HEK293 (cell line): ENCODE measurements at regions not wholly inside any gene's neighbourhood (a gene's known extent, or its start where the extent isn't known, plus 50 kb on each side); places are given as distances from the start of the nearest gene placed in this dataset.

Source experiments
- GFI1B ChIP-seq: fragments of 450-650 bp; formaldehyde crosslinking; IDR thresholded peaks from 2 replicates; pipeline ENCODE4 v1.5.1; 2016; ENCODE audit warnings: missing biosample characterization, missing genetic modification characterization
- KLF16 ChIP-seq: fragments of 450-650 bp; formaldehyde crosslinking; IDR thresholded peaks from 2 replicates; pipeline ENCODE4 v1.5.1; 2017; ENCODE audit warnings: missing biosample characterization, missing genetic modification characterization
- MEIS1 ChIP-seq: sonication (generic); formaldehyde crosslinking; IDR thresholded peaks from 2 replicates; pipeline ENCODE4 v1.8.1; 2022; ENCODE audit warnings: missing genetic modification reagents, mild to moderate bottlenecking, borderline replicate concordance
- SCRT2 ChIP-seq: fragments of 450-650 bp; formaldehyde crosslinking; IDR thresholded peaks from 2 replicates; pipeline ENCODE4 v1.5.1; 2016; ENCODE audit warnings: missing biosample characterization, missing genetic modification characterization
- SP2 ChIP-seq: fragments of 450-650 bp; formaldehyde crosslinking; IDR thresholded peaks from 2 replicates; pipeline ENCODE4 v1.5.1; 2016; ENCODE audit warnings: missing biosample characterization, missing genetic modification characterization
- TRIM28 ChIP-seq: IDR thresholded peaks from 2 replicates; pipeline ENCODE4 v1.6.1; 2011; ENCODE audit warnings: low read length, control low read depth, borderline replicate concordance
- ZFP69B ChIP-seq: fragments of 450-650 bp; formaldehyde crosslinking; IDR thresholded peaks from 2 replicates; pipeline ENCODE4 v1.5.1; 2016; ENCODE audit warnings: missing biosample characterization, missing genetic modification characterization
- ZNF133 ChIP-seq: fragments of 450-650 bp; formaldehyde crosslinking; IDR thresholded peaks from 2 replicates; pipeline ENCODE4 v1.5.1; 2016; ENCODE audit warnings: missing biosample characterization, missing genetic modification characterization
- ZNF24 ChIP-seq: fragments of 450-650 bp; formaldehyde crosslinking; IDR thresholded peaks from 2 replicates; pipeline ENCODE4 v1.5.1; 2016; ENCODE audit warnings: missing biosample characterization, missing genetic modification characterization
- ZNF274 ChIP-seq, 2 experiments: fragments of 200-500 bp in 1 of 2; fragments of 450-650 bp in 1 of 2; sonication (Bioruptor generic) in 1 of 2; formaldehyde crosslinking in 1 of 2; IDR thresholded peaks; 2 replicates each; pipeline versions ENCODE4 v1.5.1 to v1.6.1; 2014 to 2016; ENCODE audit warnings: borderline replicate concordance in 1 of 2, inconsistent platforms in 1 of 2, low read length in 1 of 2, missing biosample characterization in 1 of 2, missing genetic modification characterization in 1 of 2
- ZNF530 ChIP-seq: fragments of 450-650 bp; formaldehyde crosslinking; IDR thresholded peaks from 2 replicates; pipeline ENCODE4 v1.5.1; 2016; ENCODE audit warnings: low read depth, missing biosample characterization, missing genetic modification characterization
- TF ChIP-seq, protein P1 (sequence below): fragments of 450-650 bp; formaldehyde crosslinking; IDR thresholded peaks from 2 replicates; pipeline ENCODE4 v1.5.1; 2016; ENCODE audit warnings: missing biosample characterization, missing genetic modification characterization
- TF ChIP-seq, protein P2 (sequence below): fragments of 450-650 bp; formaldehyde crosslinking; IDR thresholded peaks from 2 replicates; pipeline ENCODE4 v1.5.1; 2016; ENCODE audit warnings: missing biosample characterization, missing genetic modification characterization

DNA sequence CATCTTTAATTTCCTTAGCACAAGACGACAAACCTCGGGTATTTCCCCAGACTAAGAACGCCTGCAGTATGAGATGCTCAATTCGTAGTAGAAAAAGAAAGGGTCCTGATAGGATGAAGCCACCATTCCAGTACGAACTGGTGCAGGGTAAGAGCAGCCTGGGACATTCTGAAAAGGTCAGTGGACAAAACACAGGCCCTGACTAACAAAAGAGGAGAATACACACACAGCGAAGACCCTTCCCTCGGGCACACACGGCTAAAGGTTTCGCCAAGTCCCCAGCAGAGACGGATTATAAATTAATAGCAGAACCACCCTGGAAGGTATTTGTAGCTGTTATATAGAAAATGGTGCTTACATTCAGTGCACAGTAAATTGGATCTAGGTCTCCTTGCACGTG is 137.6 kb downstream of the SKIDA1 start:
- TF ChIP-seq ZNF530 (tag by site-specific recombination), result no peak
- no peak for TF ChIP-seq KLF16 (tag by site-specific recombination)
- no peak for TF ChIP-seq ZNF274 (IDR thresholded peaks at IDR 0.05; ENCODE audit: low read length)
- TF ChIP-seq ZNF274 (tag by site-specific recombination; IDR thresholded peaks at IDR 0.05; ENCODE audit: borderline replicate concordance), result no peak
- TF ChIP-seq, protein P1, sequence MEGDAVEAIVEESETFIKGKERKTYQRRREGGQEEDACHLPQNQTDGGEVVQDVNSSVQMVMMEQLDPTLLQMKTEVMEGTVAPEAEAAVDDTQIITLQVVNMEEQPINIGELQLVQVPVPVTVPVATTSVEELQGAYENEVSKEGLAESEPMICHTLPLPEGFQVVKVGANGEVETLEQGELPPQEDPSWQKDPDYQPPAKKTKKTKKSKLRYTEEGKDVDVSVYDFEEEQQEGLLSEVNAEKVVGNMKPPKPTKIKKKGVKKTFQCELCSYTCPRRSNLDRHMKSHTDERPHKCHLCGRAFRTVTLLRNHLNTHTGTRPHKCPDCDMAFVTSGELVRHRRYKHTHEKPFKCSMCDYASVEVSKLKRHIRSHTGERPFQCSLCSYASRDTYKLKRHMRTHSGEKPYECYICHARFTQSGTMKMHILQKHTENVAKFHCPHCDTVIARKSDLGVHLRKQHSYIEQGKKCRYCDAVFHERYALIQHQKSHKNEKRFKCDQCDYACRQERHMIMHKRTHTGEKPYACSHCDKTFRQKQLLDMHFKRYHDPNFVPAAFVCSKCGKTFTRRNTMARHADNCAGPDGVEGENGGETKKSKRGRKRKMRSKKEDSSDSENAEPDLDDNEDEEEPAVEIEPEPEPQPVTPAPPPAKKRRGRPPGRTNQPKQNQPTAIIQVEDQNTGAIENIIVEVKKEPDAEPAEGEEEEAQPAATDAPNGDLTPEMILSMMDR, result no peak
- TF ChIP-seq GFI1B, result no peak
- no peak for TF ChIP-seq ZNF133 (tag by site-specific recombination)
- no peak for TF ChIP-seq ZNF24 (tag by site-specific recombination)
- no peak for TF ChIP-seq SCRT2 (tag by site-specific recombination)
- no peak for TF ChIP-seq TRIM28
- no peak for TF ChIP-seq SP2 (tag by site-specific recombination)
- no peak for TF ChIP-seq MEIS1 (CRISPR knock-in tag)
- TF ChIP-seq, protein P2, sequence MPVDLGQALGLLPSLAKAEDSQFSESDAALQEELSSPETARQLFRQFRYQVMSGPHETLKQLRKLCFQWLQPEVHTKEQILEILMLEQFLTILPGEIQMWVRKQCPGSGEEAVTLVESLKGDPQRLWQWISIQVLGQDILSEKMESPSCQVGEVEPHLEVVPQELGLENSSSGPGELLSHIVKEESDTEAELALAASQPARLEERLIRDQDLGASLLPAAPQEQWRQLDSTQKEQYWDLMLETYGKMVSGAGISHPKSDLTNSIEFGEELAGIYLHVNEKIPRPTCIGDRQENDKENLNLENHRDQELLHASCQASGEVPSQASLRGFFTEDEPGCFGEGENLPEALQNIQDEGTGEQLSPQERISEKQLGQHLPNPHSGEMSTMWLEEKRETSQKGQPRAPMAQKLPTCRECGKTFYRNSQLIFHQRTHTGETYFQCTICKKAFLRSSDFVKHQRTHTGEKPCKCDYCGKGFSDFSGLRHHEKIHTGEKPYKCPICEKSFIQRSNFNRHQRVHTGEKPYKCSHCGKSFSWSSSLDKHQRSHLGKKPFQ (tag by site-specific recombination), result no peak
- no peak for TF ChIP-seq ZFP69B (tag by site-specific recombination)
